ENCODE measurements at regions not wholly inside any gene's neighbourhood (a gene's known extent, or its start where the extent isn't known, plus 50 kb on each side); places are given as distances from the start of the nearest gene placed in this dataset.

DNA sequence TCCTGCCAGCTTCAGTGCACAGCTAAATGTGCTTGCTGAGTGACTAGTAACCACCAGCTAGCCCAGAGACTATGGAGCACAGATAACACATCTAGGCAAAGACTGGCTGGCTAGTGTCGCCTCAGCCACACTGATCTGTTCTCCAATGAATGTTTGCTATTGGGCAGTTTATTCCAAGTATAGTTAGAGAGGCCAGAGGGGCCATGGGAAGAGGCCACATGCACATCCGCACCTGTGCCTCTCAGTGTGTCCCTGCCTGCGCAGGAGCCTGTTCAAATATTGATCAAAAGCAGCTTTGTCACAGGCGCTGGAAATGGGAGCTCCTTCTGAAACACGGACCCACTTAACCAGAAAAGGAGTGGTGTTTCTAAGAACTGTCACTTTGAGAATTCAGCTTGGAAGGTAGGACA is 51.3 kb upstream of the ATP1A1 start (continued):
- TF ChIP-seq ZNF382 (CRISPR knock-in tag; IDR thresholded peaks at IDR 0.05; ENCODE audit: borderline replicate concordance) (no peak), SOX6 (IDR thresholded peaks at IDR 0.05) (no peak), SOX6 (CRISPR knock-in tag; IDR thresholded peaks at IDR 0.05) (peak; percentile 67), PHF21A (CRISPR knock-in tag; IDR thresholded peaks at IDR 0.05) (peak; percentile 94), ZNF230 (CRISPR knock-in tag; IDR thresholded peaks at IDR 0.05) (0 out of 2 replicates have a peak, but pooled peaks have one; percentile 40), TBX2 (CRISPR knock-in tag; IDR thresholded peaks at IDR 0.05; ENCODE audit: borderline replicate concordance) (peak; percentile 47; the same call in 1 of the 2 replicates), ZNF367 (CRISPR knock-in tag; IDR thresholded peaks at IDR 0.05; ENCODE audit: borderline replicate concordance) (no peak), PHF20 (CRISPR knock-in tag; IDR thresholded peaks at IDR 0.05) (0 out of 2 replicates have a peak, but pooled peaks have one; percentile 8), GATAD2A (CRISPR knock-in tag; IDR thresholded peaks at IDR 0.05) (peak; percentile 49; the same call in 1 of the 2 replicates), ZKSCAN8 (CRISPR knock-in tag; IDR thresholded peaks at IDR 0.05; ENCODE audit: borderline replicate concordance) (0 out of 2 replicates have a peak, but pooled peaks have one; percentile 59), ESRRA (CRISPR knock-in tag; IDR thresholded peaks at IDR 0.05; ENCODE audit: low read depth) (peak; percentile 37; the same call in 1 of the 2 replicates), RXRB (CRISPR knock-in tag; IDR thresholded peaks at IDR 0.05; ENCODE audit: borderline replicate concordance) (peak; percentile 59; the same call in 1 of the 2 replicates), ELF3 (CRISPR knock-in tag; IDR thresholded peaks at IDR 0.05) (0 out of 2 replicates have a peak, but pooled peaks have one; percentile 19), U2AF1 (optimal IDR thresholded peaks at IDR 0.05; ENCODE audit: low read depth, low read length) (no peak), ZMYM3 (CRISPR knock-in tag; IDR thresholded peaks at IDR 0.05) (peak; percentile 67), ZNF3 (CRISPR knock-in tag; IDR thresholded peaks at IDR 0.05) (peak; percentile 38)
- TF ChIP-seq, protein P1, sequence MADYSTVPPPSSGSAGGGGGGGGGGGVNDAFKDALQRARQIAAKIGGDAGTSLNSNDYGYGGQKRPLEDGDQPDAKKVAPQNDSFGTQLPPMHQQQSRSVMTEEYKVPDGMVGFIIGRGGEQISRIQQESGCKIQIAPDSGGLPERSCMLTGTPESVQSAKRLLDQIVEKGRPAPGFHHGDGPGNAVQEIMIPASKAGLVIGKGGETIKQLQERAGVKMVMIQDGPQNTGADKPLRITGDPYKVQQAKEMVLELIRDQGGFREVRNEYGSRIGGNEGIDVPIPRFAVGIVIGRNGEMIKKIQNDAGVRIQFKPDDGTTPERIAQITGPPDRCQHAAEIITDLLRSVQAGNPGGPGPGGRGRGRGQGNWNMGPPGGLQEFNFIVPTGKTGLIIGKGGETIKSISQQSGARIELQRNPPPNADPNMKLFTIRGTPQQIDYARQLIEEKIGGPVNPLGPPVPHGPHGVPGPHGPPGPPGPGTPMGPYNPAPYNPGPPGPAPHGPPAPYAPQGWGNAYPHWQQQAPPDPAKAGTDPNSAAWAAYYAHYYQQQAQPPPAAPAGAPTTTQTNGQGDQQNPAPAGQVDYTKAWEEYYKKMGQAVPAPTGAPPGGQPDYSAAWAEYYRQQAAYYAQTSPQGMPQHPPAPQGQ (CRISPR knock-in tag; IDR thresholded peaks at IDR 0.05; ENCODE audit: borderline replicate concordance) = no peak
- TF ChIP-seq, protein P2, sequence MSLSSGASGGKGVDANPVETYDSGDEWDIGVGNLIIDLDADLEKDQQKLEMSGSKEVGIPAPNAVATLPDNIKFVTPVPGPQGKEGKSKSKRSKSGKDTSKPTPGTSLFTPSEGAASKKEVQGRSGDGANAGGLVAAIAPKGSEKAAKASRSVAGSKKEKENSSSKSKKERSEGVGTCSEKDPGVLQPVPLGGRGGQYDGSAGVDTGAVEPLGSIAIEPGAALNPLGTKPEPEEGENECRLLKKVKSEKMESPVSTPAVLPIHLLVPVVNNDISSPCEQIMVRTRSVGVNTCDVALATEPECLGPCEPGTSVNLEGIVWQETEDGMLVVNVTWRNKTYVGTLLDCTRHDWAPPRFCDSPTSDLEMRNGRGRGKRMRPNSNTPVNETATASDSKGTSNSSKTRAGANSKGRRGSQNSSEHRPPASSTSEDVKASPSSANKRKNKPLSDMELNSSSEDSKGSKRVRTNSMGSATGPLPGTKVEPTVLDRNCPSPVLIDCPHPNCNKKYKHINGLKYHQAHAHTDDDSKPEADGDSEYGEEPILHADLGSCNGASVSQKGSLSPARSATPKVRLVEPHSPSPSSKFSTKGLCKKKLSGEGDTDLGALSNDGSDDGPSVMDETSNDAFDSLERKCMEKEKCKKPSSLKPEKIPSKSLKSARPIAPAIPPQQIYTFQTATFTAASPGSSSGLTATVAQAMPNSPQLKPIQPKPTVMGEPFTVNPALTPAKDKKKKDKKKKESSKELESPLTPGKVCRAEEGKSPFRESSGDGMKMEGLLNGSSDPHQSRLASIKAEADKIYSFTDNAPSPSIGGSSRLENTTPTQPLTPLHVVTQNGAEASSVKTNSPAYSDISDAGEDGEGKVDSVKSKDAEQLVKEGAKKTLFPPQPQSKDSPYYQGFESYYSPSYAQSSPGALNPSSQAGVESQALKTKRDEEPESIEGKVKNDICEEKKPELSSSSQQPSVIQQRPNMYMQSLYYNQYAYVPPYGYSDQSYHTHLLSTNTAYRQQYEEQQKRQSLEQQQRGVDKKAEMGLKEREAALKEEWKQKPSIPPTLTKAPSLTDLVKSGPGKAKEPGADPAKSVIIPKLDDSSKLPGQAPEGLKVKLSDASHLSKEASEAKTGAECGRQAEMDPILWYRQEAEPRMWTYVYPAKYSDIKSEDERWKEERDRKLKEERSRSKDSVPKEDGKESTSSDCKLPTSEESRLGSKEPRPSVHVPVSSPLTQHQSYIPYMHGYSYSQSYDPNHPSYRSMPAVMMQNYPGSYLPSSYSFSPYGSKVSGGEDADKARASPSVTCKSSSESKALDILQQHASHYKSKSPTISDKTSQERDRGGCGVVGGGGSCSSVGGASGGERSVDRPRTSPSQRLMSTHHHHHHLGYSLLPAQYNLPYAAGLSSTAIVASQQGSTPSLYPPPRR (CRISPR knock-in tag; IDR thresholded peaks at IDR 0.05; ENCODE audit: borderline replicate concordance) = peak; percentile 51; the same call in 1 of the 2 replicates
- TF ChIP-seq, protein P3, sequence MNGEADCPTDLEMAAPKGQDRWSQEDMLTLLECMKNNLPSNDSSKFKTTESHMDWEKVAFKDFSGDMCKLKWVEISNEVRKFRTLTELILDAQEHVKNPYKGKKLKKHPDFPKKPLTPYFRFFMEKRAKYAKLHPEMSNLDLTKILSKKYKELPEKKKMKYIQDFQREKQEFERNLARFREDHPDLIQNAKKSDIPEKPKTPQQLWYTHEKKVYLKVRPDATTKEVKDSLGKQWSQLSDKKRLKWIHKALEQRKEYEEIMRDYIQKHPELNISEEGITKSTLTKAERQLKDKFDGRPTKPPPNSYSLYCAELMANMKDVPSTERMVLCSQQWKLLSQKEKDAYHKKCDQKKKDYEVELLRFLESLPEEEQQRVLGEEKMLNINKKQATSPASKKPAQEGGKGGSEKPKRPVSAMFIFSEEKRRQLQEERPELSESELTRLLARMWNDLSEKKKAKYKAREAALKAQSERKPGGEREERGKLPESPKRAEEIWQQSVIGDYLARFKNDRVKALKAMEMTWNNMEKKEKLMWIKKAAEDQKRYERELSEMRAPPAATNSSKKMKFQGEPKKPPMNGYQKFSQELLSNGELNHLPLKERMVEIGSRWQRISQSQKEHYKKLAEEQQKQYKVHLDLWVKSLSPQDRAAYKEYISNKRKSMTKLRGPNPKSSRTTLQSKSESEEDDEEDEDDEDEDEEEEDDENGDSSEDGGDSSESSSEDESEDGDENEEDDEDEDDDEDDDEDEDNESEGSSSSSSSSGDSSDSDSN (CRISPR knock-in tag; IDR thresholded peaks at IDR 0.05) = 0 out of 2 replicates have a peak, but pooled peaks have one; percentile 39
- TF ChIP-seq, protein P4, sequence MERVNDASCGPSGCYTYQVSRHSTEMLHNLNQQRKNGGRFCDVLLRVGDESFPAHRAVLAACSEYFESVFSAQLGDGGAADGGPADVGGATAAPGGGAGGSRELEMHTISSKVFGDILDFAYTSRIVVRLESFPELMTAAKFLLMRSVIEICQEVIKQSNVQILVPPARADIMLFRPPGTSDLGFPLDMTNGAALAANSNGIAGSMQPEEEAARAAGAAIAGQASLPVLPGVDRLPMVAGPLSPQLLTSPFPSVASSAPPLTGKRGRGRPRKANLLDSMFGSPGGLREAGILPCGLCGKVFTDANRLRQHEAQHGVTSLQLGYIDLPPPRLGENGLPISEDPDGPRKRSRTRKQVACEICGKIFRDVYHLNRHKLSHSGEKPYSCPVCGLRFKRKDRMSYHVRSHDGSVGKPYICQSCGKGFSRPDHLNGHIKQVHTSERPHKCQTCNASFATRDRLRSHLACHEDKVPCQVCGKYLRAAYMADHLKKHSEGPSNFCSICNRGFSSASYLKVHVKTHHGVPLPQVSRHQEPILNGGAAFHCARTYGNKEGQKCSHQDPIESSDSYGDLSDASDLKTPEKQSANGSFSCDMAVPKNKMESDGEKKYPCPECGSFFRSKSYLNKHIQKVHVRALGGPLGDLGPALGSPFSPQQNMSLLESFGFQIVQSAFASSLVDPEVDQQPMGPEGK (CRISPR knock-in tag; IDR thresholded peaks at IDR 0.05) = no peak
